Upper lobe of right lung (tissue), 1 donor: ENCODE measurements at regions not wholly inside any gene's neighbourhood (a gene's known extent, or its start where the extent isn't known, plus 50 kb on each side); places are given as distances from the start of the nearest gene placed in this dataset.

ENCODE experiments used
- ATAC-seq: fragments of 200-7000 bp; cut with Tn5 transposase; one replicate; pipeline ENCODE4 v1.9.1; 2020; ENCODE audit warnings: mild to moderate bottlenecking, moderate library complexity
- DNase-seq: peaks from one replicate; pipeline ENCODE4 v3.0.0-alpha.2; 2020
- H3K27ac ChIP-seq: fragments of 200-600 bp; one replicate; pipeline ENCODE4 v1.8.0; 2022
- H3K27me3 ChIP-seq: fragments of 200-600 bp; one replicate; pipeline ENCODE4 v1.8.0; 2022; ENCODE audit warnings: mild to moderate bottlenecking
- H3K36me3 ChIP-seq: fragments of 200-600 bp; one replicate; pipeline ENCODE4 v1.8.0; 2022
- H3K4me1 ChIP-seq: fragments of 200-600 bp; one replicate; pipeline ENCODE4 v1.8.0; 2022
- H3K4me3 ChIP-seq: fragments of 200-600 bp; one replicate; pipeline ENCODE4 v1.8.0; 2022; ENCODE audit warnings: mild to moderate bottlenecking
- H3K9me3 ChIP-seq: fragments of 200-600 bp; one replicate; pipeline ENCODE4 v1.8.0; 2022
- CTCF ChIP-seq: fragments of 200-600 bp; IDR thresholded peaks from one replicate; pipeline ENCODE4 v1.8.0; 2022; ENCODE audit warnings: antibody characterized with exemption
- intact Hi-C: fragments of 100-400 bp; cut with DNase I; formaldehyde crosslinking; loops from one replicate; pipeline ENCODE4 v1.11.0; 2022
- donor health status: DM: no; HTN: yes; CAD: no; lungs with severe emphysema.

DNA sequence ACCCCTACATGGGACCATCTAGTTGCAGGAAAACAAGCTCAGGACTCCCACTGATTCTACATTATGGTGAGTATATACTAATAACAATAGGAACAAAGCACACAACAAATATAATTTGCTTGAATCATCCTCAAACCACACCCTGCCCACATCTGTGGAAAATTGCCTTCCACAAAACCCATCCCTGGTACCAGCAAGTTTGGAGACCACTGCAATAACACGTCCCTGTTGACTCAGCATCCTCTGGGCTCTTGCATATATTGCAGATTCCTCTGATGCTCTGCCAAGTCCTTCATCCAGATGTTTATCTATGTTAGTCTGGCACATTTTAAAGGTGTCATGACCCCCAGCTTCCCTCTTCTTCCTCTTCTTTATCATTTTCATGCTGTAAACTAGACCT is 138.4 kb downstream of the PCTP start:
- no peak for ATAC-seq
- Histone ChIP-seq H3K4me1 (no peaks in the 10 kb centered on the region), H3K36me3 (no peaks in the 10 kb centered on the region), H3K27ac (no peak overlapping the region), H3K27me3 (no peaks in the 10 kb centered on the region), H3K9me3 (no peaks in the 10 kb centered on the region), H3K4me3 (no peak overlapping the region)
- intact Hi-C loops = no loop called here
- DNase-seq = no peak
- no peak for TF ChIP-seq CTCF

DNA sequence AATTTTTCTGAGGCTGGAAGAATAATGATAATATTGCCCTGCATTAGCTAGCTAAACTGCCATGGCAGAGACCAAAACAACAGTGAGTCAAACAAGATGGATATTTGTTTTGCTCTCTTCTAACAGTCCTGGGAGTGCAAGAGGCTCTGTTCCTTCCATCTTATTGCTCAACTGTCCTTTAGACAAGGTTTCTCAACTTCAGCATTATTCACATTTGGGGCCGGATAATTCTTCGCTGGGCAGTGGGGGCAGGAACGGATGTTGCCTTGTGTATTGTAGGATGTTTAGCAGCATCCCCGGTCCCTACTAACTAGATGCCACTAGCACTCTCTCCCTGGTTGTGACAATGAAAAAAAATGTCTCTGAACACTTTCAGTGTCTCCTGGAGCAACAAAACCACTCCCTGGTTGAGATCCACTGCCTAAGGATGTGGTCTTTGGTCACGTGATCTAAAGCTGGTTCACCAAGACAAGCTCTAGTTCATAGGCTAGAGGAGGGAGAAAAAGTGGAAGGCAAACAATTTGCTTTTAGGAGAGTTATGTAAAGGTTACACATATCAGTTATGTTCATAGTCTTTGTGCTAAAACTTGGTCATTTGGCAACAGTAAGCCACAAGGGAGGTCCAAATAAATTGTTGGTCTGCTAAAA is 144.4 kb downstream of the PCTP start:
- Histone ChIP-seq H3K9me3 (no peaks in the 10 kb centered on the region), H3K27me3 (no peaks in the 10 kb centered on the region), H3K4me3 (no peak overlapping the region), H3K4me1 (no peaks in the 10 kb centered on the region), H3K36me3 (no peaks in the 10 kb centered on the region), H3K27ac (no peak overlapping the region)
- DNase-seq (no peak), ATAC-seq (no peak)
- intact Hi-C loops = no loop called here
- TF ChIP-seq CTCF = no peak

DNA sequence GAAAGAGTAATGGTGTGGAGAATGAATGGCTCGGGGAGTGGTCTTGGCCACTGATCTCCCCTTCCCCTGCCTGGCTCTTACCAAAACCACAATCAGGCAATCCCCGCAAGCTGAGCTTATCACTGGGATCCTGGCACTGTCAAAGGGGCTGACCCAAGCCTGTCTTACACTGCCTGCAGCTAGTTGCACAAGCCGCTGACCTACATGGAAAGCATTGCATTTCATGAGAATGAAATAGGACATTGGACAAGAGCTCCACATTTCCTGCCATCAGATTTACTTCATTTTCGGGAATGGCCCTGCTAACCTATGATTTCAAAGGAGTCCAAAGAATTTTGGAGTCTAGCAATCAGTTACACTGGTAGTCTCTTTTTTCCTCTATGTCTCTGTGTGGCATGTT is 146.4 kb downstream of the PCTP start:
- Histone ChIP-seq H3K9me3 (no peaks in the 10 kb centered on the region), H3K4me3 (no peak overlapping the region)
- DNase-seq = no peak

DNA sequence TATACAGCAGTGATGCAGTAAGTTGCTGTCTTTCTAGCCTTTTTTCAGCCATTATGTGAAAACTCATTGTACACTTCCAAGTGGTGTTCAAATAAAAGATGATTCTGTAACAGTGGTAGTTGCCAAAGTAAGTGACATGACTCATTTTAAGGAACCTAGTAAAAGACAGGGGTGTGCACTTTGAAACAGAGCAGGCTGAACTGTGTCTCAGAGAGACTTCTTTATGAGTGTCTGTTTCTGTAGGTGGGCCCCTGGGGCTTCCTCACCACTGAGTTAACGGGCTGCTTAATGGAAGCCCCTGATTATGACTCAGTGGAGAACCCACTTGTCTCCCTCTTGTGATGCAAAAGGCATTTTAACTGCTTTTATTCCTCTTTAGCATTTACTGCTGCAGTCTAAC is 147.3 kb downstream of the PCTP start:
- intact Hi-C loops = no loop called here
- no peaks in the 10 kb centered on the region for H3K9me3 ChIP-seq
- no peak for TF ChIP-seq CTCF
- H3K36me3 ChIP-seq = no peaks in the 10 kb centered on the region
- ATAC-seq = no peak
- no peak overlapping the region for H3K27ac ChIP-seq
- H3K4me1 ChIP-seq = no peaks in the 10 kb centered on the region
- no peak for DNase-seq
- H3K4me3 ChIP-seq = no peak overlapping the region
- H3K27me3 ChIP-seq = no peaks in the 10 kb centered on the region

More for the DNA sequence above, 146.4 kb downstream of the PCTP start:
- H3K36me3 ChIP-seq = no peaks in the 10 kb centered on the region
- no peak for ATAC-seq
- no peak overlapping the region for H3K27ac ChIP-seq
- no peak for TF ChIP-seq CTCF
- no peaks in the 10 kb centered on the region for H3K27me3 ChIP-seq
- no peaks in the 10 kb centered on the region for H3K4me1 ChIP-seq
- intact Hi-C loops = no loop called here

DNA sequence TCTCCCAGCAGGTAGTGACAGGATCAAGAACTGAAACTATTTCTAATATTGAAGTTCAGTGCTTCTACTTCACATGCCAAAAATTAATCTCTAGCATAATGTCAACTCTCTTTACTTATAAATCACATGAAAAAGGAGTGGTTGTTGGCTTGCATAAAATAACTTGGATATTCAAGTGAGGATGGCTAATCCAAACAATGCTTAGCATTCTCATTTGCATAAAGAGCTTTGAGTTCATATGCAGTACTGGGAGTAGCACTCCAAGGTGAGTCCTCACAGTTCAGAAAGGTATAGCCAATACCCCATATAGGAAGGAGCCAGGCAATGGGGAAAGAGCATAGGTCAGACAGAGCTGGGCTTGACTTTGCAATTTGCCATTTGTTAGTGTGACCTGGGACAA is 149.3 kb downstream of the PCTP start:
- no peaks in the 10 kb centered on the region for H3K36me3 ChIP-seq
- H3K4me3 ChIP-seq = no peak overlapping the region
- ATAC-seq = no peak
- H3K27ac ChIP-seq = no peak overlapping the region
- no peaks in the 10 kb centered on the region for H3K27me3 ChIP-seq
- no peak for DNase-seq
- H3K9me3 ChIP-seq = no peaks in the 10 kb centered on the region
- intact Hi-C loops = no loop called here
- TF ChIP-seq CTCF = no peak
- no peaks in the 10 kb centered on the region for H3K4me1 ChIP-seq
